Skeletal muscle satellite cell (primary cell): ENCODE measurements at regions not wholly inside any gene's neighbourhood (a gene's known extent, or its start where the extent isn't known, plus 50 kb on each side); places are given as distances from the start of the nearest gene placed in this dataset.

Source experiments
- H3K27me3 ChIP-seq: 2 replicates; pipeline ENCODE4 v1.7.0; 2013; ENCODE audit warnings: low read length; ENCODE audit not compliant: control insufficient read depth, insufficient read depth
- H3K36me3 ChIP-seq: 2 replicates; pipeline ENCODE4 v1.7.0; 2013; ENCODE audit warnings: mild to moderate bottlenecking, control low read depth, low read length; ENCODE audit not compliant: insufficient read depth
- H3K4me1 ChIP-seq: 2 replicates; pipeline ENCODE4 v1.7.0; 2013; ENCODE audit warnings: low read length; ENCODE audit not compliant: control insufficient read depth, insufficient read depth
- H3K4me2 ChIP-seq: 2 replicates; pipeline ENCODE4 v1.7.0; 2013; ENCODE audit warnings: mild to moderate bottlenecking, low read length
- H3K4me3 ChIP-seq: 2 replicates; pipeline ENCODE4 v1.7.0; 2013; ENCODE audit warnings: low read length
- H3K9ac ChIP-seq: 2 replicates; pipeline ENCODE4 v1.7.0; 2013; ENCODE audit warnings: mild to moderate bottlenecking, low read depth, low read length, moderate library complexity
- H3K9me3 ChIP-seq: replicated peaks from 2 replicates; pipeline ENCODE4 v1.7.0; 2013; ENCODE audit warnings: mild to moderate bottlenecking, control low read depth, low read length

GRCh38 chr11:70616317-70616716 lies 218.0 kb downstream of the CTTN start:
- Histone ChIP-seq H3K4me1 (no peaks in the 10 kb centered on the region), H3K27me3 (peaks cover 2% of the 10 kb centered on the region), H3K36me3 (no peaks in the 10 kb centered on the region), H3K9me3 (peaks cover 5% of the 10 kb centered on the region), H3K9ac (no peak overlapping the region), H3K4me2 (no peak overlapping the region), H3K4me3 (no peak overlapping the region)

- H3K4me3 ChIP-seq, result no peak overlapping the region
- no peaks in the 10 kb centered on the region for H3K4me1 ChIP-seq
- peaks cover 5% of the 10 kb centered on the region for H3K9me3 ChIP-seq
- no peaks in the 10 kb centered on the region for H3K27me3 ChIP-seq
- no peaks in the 10 kb centered on the region for H3K36me3 ChIP-seq
- H3K4me2 ChIP-seq, result no peak overlapping the region
- no peak overlapping the region for H3K9ac ChIP-seq
Measured at GRCh38 chr11:70616938-70617654, 218.8 kb downstream of the CTTN start.

- no peaks in the 10 kb centered on the region for H3K4me1 ChIP-seq
- H3K27me3 ChIP-seq, result no peaks in the 10 kb centered on the region
- H3K9ac ChIP-seq, result no peak overlapping the region
- H3K4me2 ChIP-seq, result no peak overlapping the region
- no peaks in the 10 kb centered on the region for H3K36me3 ChIP-seq
- H3K9me3 ChIP-seq, result peaks cover 5% of the 10 kb centered on the region
- H3K4me3 ChIP-seq, result no peak overlapping the region
Measured at GRCh38 chr11:70618431-70619101, 220.2 kb downstream of the CTTN start.

GRCh38 chr11:70619591-70619990 lies 221.3 kb downstream of the CTTN start:
- H3K9me3 ChIP-seq, result peaks cover 5% of the 10 kb centered on the region

GRCh38 chr11:70620510-70621184 lies 222.3 kb downstream of the CTTN start:
- Histone ChIP-seq H3K9me3 (peaks cover 1% of the 10 kb centered on the region), H3K4me2 (no peak overlapping the region), H3K9ac (no peak overlapping the region), H3K4me1 (no peaks in the 10 kb centered on the region), H3K36me3 (no peaks in the 10 kb centered on the region), H3K27me3 (no peaks in the 10 kb centered on the region), H3K4me3 (no peak overlapping the region)

More at GRCh38 chr11:70619591-70619990, 221.3 kb downstream of the CTTN start:
- no peak overlapping the region for H3K9ac ChIP-seq
- no peaks in the 10 kb centered on the region for H3K4me1 ChIP-seq
- H3K27me3 ChIP-seq, result no peaks in the 10 kb centered on the region
- no peaks in the 10 kb centered on the region for H3K36me3 ChIP-seq
- H3K4me3 ChIP-seq, result no peak overlapping the region
- no peak overlapping the region for H3K4me2 ChIP-seq

GRCh38 chr11:70621241-70621640 lies 222.9 kb downstream of the CTTN start:
- Histone ChIP-seq H3K9me3 (no peaks in the 10 kb centered on the region), H3K4me2 (no peak overlapping the region), H3K9ac (no peak overlapping the region)

GRCh38 chr11:70622091-70622490 lies 223.8 kb downstream of the CTTN start:
- Histone ChIP-seq H3K36me3 (no peaks in the 10 kb centered on the region), H3K27me3 (no peaks in the 10 kb centered on the region)

More at GRCh38 chr11:70621241-70621640, 222.9 kb downstream of the CTTN start:
- Histone ChIP-seq H3K27me3 (no peaks in the 10 kb centered on the region), H3K36me3 (no peaks in the 10 kb centered on the region), H3K4me1 (no peaks in the 10 kb centered on the region), H3K4me3 (no peak overlapping the region)

GRCh38 chr11:70623906-70624597 lies 225.7 kb downstream of the CTTN start:
- H3K27me3 ChIP-seq, result no peaks in the 10 kb centered on the region
- H3K4me2 ChIP-seq, result no peak overlapping the region
- H3K36me3 ChIP-seq, result no peaks in the 10 kb centered on the region
- no peaks in the 10 kb centered on the region for H3K9me3 ChIP-seq
- no peak overlapping the region for H3K9ac ChIP-seq
- no peaks in the 10 kb centered on the region for H3K4me1 ChIP-seq
- H3K4me3 ChIP-seq, result no peak overlapping the region

More at GRCh38 chr11:70622091-70622490, 223.8 kb downstream of the CTTN start:
- Histone ChIP-seq H3K9ac (no peak overlapping the region), H3K4me1 (no peaks in the 10 kb centered on the region), H3K9me3 (no peaks in the 10 kb centered on the region), H3K4me2 (no peak overlapping the region), H3K4me3 (no peak overlapping the region)

GRCh38 chr11:70624598-70624993 lies 226.3 kb downstream of the CTTN start:
- Histone ChIP-seq H3K9me3 (no peaks in the 10 kb centered on the region), H3K9ac (no peak overlapping the region), H3K36me3 (no peaks in the 10 kb centered on the region), H3K27me3 (no peaks in the 10 kb centered on the region), H3K4me1 (no peaks in the 10 kb centered on the region), H3K4me3 (no peak overlapping the region), H3K4me2 (no peak overlapping the region)

GRCh38 chr11:70625051-70625450 lies 226.7 kb downstream of the CTTN start:
- no peaks in the 10 kb centered on the region for H3K36me3 ChIP-seq
- no peak overlapping the region for H3K9ac ChIP-seq
- H3K4me3 ChIP-seq, result no peak overlapping the region
- no peak overlapping the region for H3K4me2 ChIP-seq
- H3K9me3 ChIP-seq, result no peaks in the 10 kb centered on the region
- H3K4me1 ChIP-seq, result no peaks in the 10 kb centered on the region
- H3K27me3 ChIP-seq, result no peaks in the 10 kb centered on the region
